Testis (tissue), 2 donors: ENCODE measurements at regions not wholly inside any gene's neighbourhood (a gene's known extent, or its start where the extent isn't known, plus 50 kb on each side); places are given as distances from the start of the nearest gene placed in this dataset.

Experiments
- POLR2A ChIP-seq: fragments of 450-650 bp; IDR thresholded peaks from one replicate; pipeline ENCODE4 v1.6.1; 2017; ENCODE audit warnings: antibody characterized with exemption, mild to moderate bottlenecking, moderate library complexity
- TF ChIP-seq, protein P1 (sequence below), 3 experiments: fragments of 450-650 bp in 2 of 3; fragments of 200-600 bp in 1 of 3; sonication (generic) in 1 of 3; IDR thresholded peaks; one replicate each; pipeline ENCODE4 v1.5.1; 2016 to 2019; ENCODE audit warnings: antibody characterized with exemption in 3 of 3, mild to moderate bottlenecking in 2 of 3, moderate library complexity in 1 of 3

DNA sequence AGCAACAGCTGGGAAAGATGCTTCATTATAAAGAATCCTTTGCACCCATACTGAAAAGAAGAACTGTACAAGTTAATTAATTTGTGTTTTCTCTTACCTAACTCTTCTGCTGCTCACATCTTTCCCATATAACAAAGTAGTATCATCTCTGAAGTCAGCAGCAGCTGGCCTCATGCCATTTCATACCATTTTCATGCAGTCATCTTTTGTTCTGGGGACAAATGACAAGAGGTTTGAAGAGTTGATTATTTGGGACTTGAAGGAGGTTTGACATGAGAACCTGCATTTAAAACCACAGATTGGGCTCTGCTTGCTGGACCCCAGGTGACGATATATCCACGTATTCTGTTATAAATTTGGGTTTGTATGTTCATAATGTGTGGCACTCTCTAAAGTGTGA lies 430.3 kb downstream of the SPRY1 start:
- TF ChIP-seq, protein P1, sequence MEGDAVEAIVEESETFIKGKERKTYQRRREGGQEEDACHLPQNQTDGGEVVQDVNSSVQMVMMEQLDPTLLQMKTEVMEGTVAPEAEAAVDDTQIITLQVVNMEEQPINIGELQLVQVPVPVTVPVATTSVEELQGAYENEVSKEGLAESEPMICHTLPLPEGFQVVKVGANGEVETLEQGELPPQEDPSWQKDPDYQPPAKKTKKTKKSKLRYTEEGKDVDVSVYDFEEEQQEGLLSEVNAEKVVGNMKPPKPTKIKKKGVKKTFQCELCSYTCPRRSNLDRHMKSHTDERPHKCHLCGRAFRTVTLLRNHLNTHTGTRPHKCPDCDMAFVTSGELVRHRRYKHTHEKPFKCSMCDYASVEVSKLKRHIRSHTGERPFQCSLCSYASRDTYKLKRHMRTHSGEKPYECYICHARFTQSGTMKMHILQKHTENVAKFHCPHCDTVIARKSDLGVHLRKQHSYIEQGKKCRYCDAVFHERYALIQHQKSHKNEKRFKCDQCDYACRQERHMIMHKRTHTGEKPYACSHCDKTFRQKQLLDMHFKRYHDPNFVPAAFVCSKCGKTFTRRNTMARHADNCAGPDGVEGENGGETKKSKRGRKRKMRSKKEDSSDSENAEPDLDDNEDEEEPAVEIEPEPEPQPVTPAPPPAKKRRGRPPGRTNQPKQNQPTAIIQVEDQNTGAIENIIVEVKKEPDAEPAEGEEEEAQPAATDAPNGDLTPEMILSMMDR (IDR thresholded peaks at IDR 0.05): no peak
- TF ChIP-seq POLR2A: no peak
